VCaP (cell line): ENCODE measurements at regions not wholly inside any gene's neighbourhood (a gene's known extent, or its start where the extent isn't known, plus 50 kb on each side); places are given as distances from the start of the nearest gene placed in this dataset.

Source experiments
- H3K27ac ChIP-seq: fragments of 450-650 bp; 2 replicates; pipeline ENCODE4 v1.5.1; 2017
- CTCF ChIP-seq: fragments of 450-650 bp; conservative IDR thresholded peaks from 2 replicates; pipeline ENCODE4 v1.5.1; 2017; ENCODE audit warnings: mild to moderate bottlenecking, moderate library complexity

GRCh38 chr1:244945109-244945671, 80.8 kb upstream of the HNRNPU start:
- TF ChIP-seq CTCF = no peak
- H3K27ac ChIP-seq = no peak overlapping the region

GRCh38 chr1:244941121-244941520, 76.8 kb upstream of the HNRNPU start:
- no peak for TF ChIP-seq CTCF
- no peak overlapping the region for H3K27ac ChIP-seq

GRCh38 chr1:244937099-244937498, 72.8 kb upstream of the HNRNPU start:
- H3K27ac ChIP-seq = no peak overlapping the region
- no peak for TF ChIP-seq CTCF

- H3K27ac ChIP-seq = no peak overlapping the region
- TF ChIP-seq CTCF = no peak
Measured at GRCh38 chr1:244920911-244921761, 56.8 kb upstream of the HNRNPU start.

GRCh38 chr1:244919320-244920282, 55.3 kb upstream of the HNRNPU start:
- H3K27ac ChIP-seq = peak overlapping the region; percentile 62

GRCh38 chr1:244918421-244919319, 54.3 kb upstream of the HNRNPU start:
- TF ChIP-seq CTCF = no peak
- peak overlapping the region; percentile 62 for H3K27ac ChIP-seq

More at GRCh38 chr1:244919320-244920282, 55.3 kb upstream of the HNRNPU start:
- no peak for TF ChIP-seq CTCF
